HG03108 (cell line): ENCODE measurements at regions not wholly inside any gene's neighbourhood (a gene's known extent, or its start where the extent isn't known, plus 50 kb on each side); places are given as distances from the start of the nearest gene placed in this dataset.
A peak's percentile ranks its signal among the peaks of the same experiment; 100 is the strongest.

Experiments
- ATAC-seq: cut with Tn5 transposase; IDR thresholded peaks from one replicate; pipeline ENCODE4 v1.9.1; 2021; ENCODE audit warnings: moderate library complexity; ENCODE audit not compliant: unreplicated experiment

DNA sequence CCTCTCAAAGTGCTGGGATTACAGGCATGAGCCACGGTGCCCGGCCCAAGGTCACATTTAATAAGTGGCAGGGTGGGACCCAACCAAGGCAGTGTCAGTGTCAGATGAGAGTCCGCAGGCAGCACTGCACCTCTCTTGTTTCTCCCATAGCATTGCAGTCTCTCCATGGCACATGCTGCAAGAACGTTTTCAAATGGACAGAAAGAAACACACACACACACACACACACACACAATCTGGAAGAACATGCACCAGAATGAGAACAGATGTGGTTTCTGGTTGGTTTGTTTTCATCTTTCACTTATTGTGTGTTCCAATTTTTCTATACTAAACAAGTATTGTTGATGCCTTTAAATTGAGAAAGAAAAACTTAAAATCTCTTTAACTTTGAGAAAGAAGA lies 126.5 kb downstream of the SYF2 start:
- no peak for ATAC-seq

GRCh38 chr1:25104932-25105561 lies 127.3 kb downstream of the SYF2 start:
- no peak for ATAC-seq

- no peak for ATAC-seq
Observed at GRCh38 chr1:25103164-25103795, 129.0 kb downstream of the SYF2 start.

DNA sequence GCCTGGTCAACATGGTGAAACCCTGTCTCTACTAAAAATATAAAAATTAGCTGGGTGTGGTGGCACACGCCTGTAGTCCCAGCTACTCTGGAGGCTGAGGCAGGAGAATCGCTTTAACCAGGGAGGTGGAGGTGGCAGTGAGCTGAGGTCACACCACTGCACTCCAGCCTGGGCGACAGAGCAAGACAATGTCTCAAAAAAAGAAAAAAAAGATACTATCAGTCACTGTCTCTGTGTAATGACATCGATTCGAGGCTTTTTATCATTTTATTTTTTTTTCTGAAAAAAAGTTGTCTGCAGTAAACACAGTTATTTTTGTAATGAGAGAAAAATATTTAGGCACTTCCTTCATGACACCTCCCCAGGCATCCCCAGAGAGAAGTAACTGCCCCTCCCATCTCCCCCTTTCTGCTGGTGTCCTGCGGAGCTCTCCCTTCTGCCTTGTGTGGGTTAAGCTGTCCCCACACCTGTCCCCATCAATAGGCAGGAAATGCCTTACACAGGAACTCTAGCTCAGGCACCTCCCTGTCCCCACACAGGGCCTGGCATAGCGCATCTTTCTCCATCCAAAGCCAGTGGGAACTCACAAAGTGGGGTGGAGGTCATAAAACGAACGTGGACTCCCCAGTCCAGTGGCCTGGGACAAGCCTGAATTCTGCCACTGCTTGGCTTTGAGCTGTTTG lies 132.0 kb downstream of the SYF2 start:
- no peak for ATAC-seq

DNA sequence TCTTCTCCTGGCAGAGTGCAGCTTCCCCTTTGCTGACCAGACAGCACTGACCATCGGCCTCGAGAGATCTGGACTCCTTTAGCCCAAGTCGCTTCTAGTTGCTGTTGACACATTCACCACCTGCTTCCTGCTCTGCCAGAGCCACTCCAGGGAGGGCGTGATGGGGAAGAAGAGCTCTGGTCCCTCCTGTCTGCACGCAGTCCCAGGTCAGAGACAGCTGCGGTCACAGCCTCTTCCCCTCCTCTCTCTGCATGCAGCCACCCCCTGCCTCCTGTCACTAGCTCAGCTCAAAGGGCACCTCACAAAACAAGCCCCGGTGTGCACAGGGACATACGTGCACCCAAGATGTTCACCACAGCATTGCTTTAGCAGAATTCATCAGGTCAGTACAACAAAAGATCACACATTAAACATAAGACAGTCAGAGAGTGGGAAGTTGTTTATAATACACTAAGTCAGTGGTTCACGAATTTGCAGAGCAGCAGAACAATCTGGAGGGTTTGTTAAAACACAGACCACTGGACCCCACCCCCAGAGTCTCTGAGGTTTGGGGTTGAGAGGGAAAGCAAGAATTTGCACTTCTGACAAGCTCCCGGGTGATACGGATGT lies 132.9 kb downstream of the SYF2 start:
- peak; percentile 24 for ATAC-seq

GRCh38 chr1:25098717-25099116 lies 133.6 kb downstream of the SYF2 start:
- no peak for ATAC-seq

DNA sequence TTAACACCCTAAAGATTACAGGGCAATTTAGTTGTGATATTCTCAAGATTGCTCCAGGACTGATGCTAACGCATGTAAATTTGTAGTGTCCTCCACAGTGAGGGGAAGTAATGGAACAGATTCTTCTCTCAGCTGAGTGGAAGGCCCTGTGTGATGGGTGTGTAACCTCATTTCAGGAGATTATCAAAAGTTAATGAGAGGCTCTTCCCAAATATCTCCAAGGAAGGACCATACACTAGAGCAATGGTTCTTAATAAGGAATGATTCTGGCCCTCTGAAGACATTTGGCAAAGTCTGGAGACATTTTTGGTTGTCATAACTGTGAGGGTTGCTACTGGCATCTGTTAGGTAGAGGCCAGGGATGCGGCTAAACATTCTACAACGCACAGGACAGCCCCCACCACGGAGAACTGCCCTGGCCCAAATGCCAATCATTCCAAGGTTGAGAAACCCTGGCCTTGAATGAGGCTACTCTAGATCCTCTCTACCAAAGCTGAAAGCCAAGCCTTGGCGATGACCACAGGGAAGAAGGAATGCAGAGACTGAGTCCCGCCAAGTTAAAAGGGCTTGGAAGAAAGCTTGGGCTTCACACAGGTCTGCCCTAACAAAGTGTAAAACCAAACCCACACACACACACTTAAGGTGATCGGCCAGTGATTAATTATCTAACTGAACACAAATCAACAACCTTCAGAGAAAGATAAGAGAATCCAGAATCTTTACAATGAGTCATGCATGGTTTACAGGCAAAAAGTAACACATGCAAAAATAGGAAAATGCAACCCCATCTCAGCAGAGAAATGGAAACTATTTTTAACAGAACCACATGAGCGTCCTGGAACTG lies 135.8 kb downstream of the SYF2 start:
- ATAC-seq = no peak

DNA sequence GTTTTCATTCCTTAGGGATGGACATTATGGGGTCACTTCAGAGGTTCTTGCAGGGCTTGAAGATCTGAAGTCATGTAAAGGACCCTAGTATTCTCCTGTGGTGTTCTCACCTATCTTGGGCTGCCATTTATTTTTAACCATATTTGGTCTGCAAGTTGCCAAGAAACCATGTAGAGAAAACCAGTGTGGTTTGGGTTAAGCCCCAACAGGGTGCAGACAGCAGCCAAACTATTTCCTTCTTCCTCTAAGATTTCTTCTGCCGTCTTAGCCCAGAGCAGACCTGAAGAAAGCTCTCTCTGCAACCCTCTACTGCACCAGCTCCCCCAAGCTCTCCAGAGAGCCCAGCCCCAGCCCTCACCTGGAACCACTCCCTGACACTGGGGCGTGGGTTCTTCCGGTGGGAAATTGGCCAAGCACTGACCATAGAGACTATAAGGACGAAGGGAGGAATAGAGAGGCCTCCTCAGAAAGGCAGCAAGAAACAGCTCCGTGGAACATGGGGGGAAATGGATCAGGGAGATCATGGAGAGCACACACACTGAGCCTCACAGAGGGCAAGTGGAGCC lies 136.6 kb downstream of the SYF2 start:
- ATAC-seq = no peak

GRCh38 chr1:25094995-25095394 lies 137.3 kb downstream of the SYF2 start:
- no peak for ATAC-seq

DNA sequence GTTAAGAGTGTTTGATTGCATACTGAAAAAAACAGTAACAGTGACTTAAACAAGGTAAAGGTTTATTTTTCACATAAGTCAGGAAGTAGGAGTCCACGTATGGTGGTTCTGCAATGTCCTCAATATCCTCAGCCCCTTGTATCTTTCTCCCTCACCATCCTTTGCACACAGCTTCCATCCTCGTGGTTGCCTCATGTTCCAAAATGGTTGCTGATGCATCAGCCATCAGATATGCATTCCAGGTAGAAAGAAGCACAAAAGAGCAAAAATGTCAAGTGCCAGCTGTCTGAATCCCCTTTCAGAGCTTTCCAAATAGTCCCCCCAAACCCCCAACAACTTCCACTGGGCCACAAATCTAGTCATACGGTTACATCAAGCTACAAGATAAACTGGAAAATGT lies 138.1 kb downstream of the SYF2 start:
- no peak for ATAC-seq

GRCh38 chr1:25091658-25092057 lies 140.6 kb downstream of the SYF2 start:
- ATAC-seq = no peak

DNA sequence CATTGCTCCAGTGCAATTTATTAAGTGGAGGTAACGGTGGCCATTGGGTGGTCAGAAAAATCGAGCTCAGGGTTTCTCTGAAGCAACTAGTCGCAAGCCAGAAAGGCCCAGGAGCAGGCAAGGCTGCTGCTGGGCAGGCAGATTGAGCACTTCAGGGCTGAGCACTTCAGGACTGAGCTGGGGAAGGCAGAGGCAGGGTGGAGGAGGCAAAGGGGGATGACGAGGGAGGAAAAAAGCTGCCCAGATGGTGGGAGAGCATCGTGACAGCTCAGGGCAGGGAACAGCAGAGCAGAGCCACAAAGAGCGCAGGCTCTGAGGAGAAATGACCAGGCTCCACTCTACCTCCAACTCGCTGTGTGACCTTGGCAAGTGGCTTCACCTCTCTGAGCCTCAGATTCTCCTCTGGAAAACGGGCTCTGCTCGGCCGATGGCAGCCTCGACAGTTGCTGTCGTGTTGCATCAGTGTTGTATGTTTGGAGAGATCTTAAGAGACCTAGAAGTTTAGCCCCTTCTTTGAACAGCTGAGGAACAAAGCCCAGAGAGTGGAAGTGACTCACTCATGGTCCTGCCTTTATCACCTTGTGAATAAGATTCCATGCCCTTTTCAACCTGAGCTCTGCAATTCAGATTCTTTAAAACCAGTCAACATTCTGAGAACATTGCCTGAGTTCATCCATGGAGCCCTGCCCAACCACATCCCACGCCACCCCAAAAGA lies 141.4 kb downstream of the SYF2 start:
- ATAC-seq = no peak

DNA sequence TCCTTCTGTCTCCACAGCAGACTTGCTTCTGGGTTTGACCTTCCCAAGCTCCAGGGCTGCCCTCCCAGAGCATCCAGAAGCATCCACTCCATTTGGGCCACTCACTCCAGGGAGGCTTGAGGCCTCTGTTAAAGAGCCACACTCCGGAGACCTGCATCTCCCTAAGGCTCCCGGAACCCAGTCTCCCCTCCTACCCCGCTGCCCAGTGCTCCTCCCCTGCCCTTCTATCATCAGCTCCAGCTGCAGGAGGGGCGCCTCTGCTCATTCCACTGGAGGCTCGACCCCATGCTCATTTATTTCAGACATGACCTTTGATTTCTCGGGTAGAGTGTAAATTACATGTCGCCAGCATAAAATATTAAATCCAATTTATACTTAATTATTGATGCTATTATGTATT lies 142.5 kb downstream of the SYF2 start:
- no peak for ATAC-seq

- no peak for ATAC-seq
Observed at GRCh38 chr1:25088946-25089345, 143.4 kb downstream of the SYF2 start.

DNA sequence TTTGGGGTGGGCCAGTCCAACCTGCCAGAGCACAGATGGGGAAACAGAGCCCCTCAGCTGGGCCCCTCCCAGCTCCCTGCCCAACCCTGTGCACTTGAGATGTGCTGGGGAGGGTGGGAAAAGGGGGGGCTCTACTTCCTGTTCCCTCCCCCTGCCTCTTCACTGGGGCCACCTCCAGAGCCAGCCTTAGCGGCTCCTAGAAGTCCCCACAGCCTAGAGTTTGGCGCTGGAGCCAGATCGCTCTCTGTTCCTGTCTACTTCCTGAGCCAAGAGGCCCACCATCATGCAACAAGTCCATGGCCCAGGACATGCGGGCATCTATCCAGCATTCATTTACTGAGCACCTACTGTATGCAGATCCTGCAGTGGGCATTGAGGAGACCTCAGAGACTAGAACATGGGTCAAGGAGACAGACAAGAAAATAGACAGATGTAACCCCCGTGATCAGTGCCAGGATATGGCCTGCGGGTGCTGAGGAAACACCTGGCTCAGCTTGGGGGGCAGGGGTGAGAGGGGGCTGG lies 144.1 kb downstream of the SYF2 start:
- no peak for ATAC-seq

DNA sequence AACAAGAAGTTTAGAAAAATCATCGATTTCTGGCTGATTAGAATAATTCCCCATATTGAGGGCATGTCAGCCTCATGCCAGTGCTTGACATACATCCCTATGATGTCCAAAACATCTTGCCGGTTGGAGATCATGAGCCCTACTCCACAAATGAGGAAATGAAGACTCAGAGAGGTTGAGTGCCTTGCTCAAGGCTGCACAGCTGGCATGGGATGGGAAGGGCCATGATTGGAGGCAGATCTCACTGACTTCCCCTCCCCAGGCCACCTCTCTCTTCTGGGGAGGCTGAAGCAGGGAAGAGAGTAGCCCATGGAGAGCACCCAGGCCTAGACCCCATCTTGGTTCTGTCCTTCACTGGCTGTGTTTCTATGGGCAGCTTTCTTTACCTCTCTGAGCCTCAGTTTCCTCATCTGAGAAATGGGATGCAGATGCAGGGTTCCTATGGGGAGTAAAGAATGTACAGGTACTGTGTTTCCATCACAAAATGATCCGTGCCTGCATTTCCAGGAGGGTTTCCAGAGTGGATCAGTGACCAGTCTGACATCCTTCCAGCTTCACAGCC lies 145.7 kb downstream of the SYF2 start:
- no peak for ATAC-seq

DNA sequence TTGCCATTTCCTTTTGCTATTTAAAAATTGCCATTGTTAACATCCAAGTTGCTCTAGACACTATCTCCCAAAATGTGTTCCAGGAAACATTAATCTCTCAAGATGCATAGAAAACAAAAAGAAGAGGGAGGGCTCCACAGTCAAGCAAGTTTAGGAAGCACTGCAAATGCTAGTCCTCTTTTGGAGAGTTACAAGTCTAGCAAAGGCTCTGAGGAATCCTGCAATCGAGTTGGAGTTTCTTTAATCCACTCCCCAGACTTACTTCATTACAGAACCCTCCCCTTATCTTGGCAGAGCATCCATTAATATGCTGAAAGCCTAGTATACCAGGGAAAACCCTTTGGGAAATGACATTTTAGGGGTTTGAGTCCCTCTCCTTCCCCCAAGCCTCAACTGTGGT lies 147.9 kb downstream of the SYF2 start:
- ATAC-seq = no peak

DNA sequence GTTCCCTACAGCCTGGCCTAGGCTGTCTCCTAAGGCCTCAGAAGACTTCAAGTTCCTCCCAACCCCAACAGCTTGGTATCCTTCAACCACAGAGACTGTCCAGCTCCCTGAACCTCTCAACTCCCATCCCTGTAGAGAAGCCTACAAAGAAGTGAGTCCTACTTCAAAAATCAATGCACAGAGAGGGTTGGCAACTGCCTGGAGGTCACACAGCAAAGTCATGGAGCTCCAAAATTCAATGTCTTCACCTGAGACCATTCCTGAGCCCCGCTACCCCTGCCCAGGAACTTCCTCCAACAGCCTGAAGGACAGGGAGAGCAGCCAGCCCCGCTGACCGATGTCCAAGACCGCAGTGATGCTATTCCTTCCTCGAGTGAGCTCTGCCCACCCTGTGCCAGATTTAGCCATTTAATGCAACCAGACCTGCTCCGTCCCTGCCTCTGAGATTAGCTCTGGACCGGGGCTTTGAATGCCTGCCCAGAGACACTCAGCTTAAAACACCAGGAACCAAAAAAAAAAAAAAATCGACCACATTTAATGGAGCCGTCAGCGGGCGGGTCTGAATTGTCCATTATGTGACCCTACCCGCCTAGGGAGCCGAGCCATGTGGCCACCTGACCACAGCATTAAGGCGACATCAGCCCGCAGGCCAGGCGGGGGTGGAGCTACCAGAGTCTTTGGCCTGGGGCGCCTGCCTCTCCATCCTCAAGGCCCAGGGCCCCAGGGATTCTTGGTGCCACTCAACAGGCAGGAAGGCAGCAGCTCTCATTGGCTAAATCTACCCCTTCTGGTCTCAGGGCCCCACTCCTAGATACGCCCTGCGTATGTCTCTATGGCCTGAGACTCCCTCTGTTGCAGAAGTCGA lies 148.6 kb downstream of the SYF2 start:
- no peak for ATAC-seq

DNA sequence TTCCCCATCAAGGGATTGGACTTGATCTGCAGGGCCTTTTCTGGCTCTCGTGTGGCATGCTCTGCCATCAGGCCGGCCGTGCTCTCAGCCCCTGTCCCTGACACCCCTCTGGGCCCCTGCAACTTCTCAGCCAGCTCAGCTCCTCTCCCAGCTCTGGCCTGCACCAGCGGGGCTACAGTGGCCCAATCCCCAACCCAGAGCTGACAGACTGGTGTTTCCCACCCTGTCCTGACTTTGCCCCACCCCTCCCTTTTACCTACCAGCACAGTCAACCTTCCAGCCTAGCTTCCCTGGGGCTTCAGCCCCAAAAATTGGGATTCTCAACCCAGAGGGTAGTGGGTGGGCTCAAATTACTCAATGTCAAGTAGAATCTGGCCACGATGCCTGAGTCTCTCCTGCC lies 149.3 kb downstream of the SYF2 start:
- ATAC-seq = no peak
